Nephron (organoid): ENCODE measurements at regions not wholly inside any gene's neighbourhood (a gene's known extent, or its start where the extent isn't known, plus 50 kb on each side); places are given as distances from the start of the nearest gene placed in this dataset.
"Not testable (repeated sequence)": the region's sequence is repeated elsewhere in the genome, so short reads cannot be mapped to it uniquely, and the experiment has no call there.

Source experiments
- H3K27ac Mint-ChIP-seq, 3 experiments: 2 replicates each; pipeline ENCODE4 v1.8.0; 2020; ENCODE audit warnings: mixed read lengths in 3 of 3, mild to moderate bottlenecking in 2 of 3, moderate library complexity in 1 of 3
- H3K27me3 Mint-ChIP-seq: 2 replicates; pipeline ENCODE4 v1.8.0; 2021; ENCODE audit warnings: low read depth, mild to moderate bottlenecking, moderate library complexity, mixed read lengths
- H3K36me3 Mint-ChIP-seq: 2 replicates; pipeline ENCODE4 v1.8.0; 2020; ENCODE audit warnings: low read depth, mixed read lengths
- H3K4me1 Mint-ChIP-seq: 2 replicates; pipeline ENCODE4 v1.8.0; 2020; ENCODE audit warnings: mixed read lengths
- H3K4me3 Mint-ChIP-seq, 3 experiments: 2 replicates each; pipeline ENCODE4 v1.8.0; 2020; ENCODE audit warnings: mild to moderate bottlenecking in 3 of 3, mixed read lengths in 3 of 3, moderate library complexity in 2 of 3
- H3K9me3 Mint-ChIP-seq: 2 replicates; pipeline ENCODE4 v1.8.0; 2020; ENCODE audit warnings: mixed read lengths
- CTCF ChIP-seq, 3 experiments: fragments of 200-600 bp; sonication (generic); IDR thresholded peaks; one replicate each; pipeline ENCODE4 v1.5.0; 2021; ENCODE audit warnings: antibody characterized with exemption in 3 of 3; ENCODE audit not compliant: unreplicated experiment in 3 of 3

GRCh38 chr21:39001341-39001740, 181.9 kb downstream of the PSMG1 start:
- H3K27ac Mint-ChIP-seq: peak overlapping the region in 1 of 3 experiments; percentile 50
- TF ChIP-seq CTCF (IDR thresholded peaks at IDR 0.05; ENCODE audit: unreplicated experiment in 3 of 3): no peak
- no peaks in the 10 kb centered on the region for H3K36me3 Mint-ChIP-seq
- no peaks in the 10 kb centered on the region for H3K9me3 Mint-ChIP-seq
- peaks cover 7% of the 10 kb centered on the region for H3K27me3 Mint-ChIP-seq
- H3K4me3 Mint-ChIP-seq: no peak overlapping the region
- peaks cover 56% of the 10 kb centered on the region for H3K4me1 Mint-ChIP-seq

- no peaks in the 10 kb centered on the region for H3K9me3 Mint-ChIP-seq
- no peak overlapping the region for H3K4me3 Mint-ChIP-seq
- H3K27me3 Mint-ChIP-seq: peaks cover 7% of the 10 kb centered on the region
- peak overlapping the region in 2 of 3 experiments; percentile 50 to 65 for H3K27ac Mint-ChIP-seq
- no peaks in the 10 kb centered on the region for H3K36me3 Mint-ChIP-seq
- peaks cover 56% of the 10 kb centered on the region for H3K4me1 Mint-ChIP-seq
- no peak for TF ChIP-seq CTCF (IDR thresholded peaks at IDR 0.05; ENCODE audit: unreplicated experiment in 3 of 3)
Measured at GRCh38 chr21:39000496-39000895, 182.8 kb downstream of the PSMG1 start.

GRCh38 chr21:38999161-38999560, 184.1 kb downstream of the PSMG1 start:
- no peak for TF ChIP-seq CTCF (IDR thresholded peaks at IDR 0.05; ENCODE audit: unreplicated experiment in 3 of 3)
- Mint-ChIP-seq H3K4me1 (peaks cover 57% of the 10 kb centered on the region), H3K9me3 (no peaks in the 10 kb centered on the region), H3K4me3 (no peak overlapping the region), H3K36me3 (no peaks in the 10 kb centered on the region), H3K27ac (no peak overlapping the region), H3K27me3 (peaks cover 7% of the 10 kb centered on the region)

- H3K27me3 Mint-ChIP-seq: not testable (repeated sequence)
- peak overlapping the region in 1 of 3 experiments; percentile 48 for H3K27ac Mint-ChIP-seq
Measured at GRCh38 chr21:38998281-38998680, 185.0 kb downstream of the PSMG1 start.

GRCh38 chr21:38997843-38998175, 185.4 kb downstream of the PSMG1 start:
- H3K27me3 Mint-ChIP-seq, H3K36me3 Mint-ChIP-seq, H3K4me3 Mint-ChIP-seq, H3K9me3 Mint-ChIP-seq: not testable (repeated sequence)
- peaks cover 58% of the 10 kb centered on the region for H3K4me1 Mint-ChIP-seq
- H3K27ac Mint-ChIP-seq: peak overlapping the region in 1 of 3 experiments; percentile 48

More at GRCh38 chr21:38998281-38998680, 185.0 kb downstream of the PSMG1 start:
- H3K9me3 Mint-ChIP-seq, H3K4me3 Mint-ChIP-seq, H3K36me3 Mint-ChIP-seq: not testable (repeated sequence)
- peaks cover 57% of the 10 kb centered on the region for H3K4me1 Mint-ChIP-seq

- Mint-ChIP-seq H3K4me1 (peaks cover 60% of the 10 kb centered on the region), H3K36me3 (no peaks in the 10 kb centered on the region), H3K4me3 (no peak overlapping the region), H3K27ac (peak overlapping the region; percentile 10 to 85 (median 83)), H3K27me3 (peaks cover 7% of the 10 kb centered on the region), H3K9me3 (no peaks in the 10 kb centered on the region)
- TF ChIP-seq CTCF (IDR thresholded peaks at IDR 0.05; ENCODE audit: unreplicated experiment in 3 of 3): no peak
Measured at GRCh38 chr21:38997051-38997842, 186.0 kb downstream of the PSMG1 start.

GRCh38 chr21:38996355-38996754, 186.9 kb downstream of the PSMG1 start:
- Mint-ChIP-seq H3K27ac (peak overlapping the region in 2 of 3 experiments; percentile 25 to 85), H3K4me3 (no peak overlapping the region), H3K27me3 (peaks cover 7% of the 10 kb centered on the region), H3K36me3 (no peaks in the 10 kb centered on the region), H3K4me1 (peaks cover 60% of the 10 kb centered on the region), H3K9me3 (no peaks in the 10 kb centered on the region)
- no peak for TF ChIP-seq CTCF (IDR thresholded peaks at IDR 0.05; ENCODE audit: unreplicated experiment in 3 of 3)
